A673 (cell line): ENCODE measurements at regions not wholly inside any gene's neighbourhood (a gene's known extent, or its start where the extent isn't known, plus 50 kb on each side); places are given as distances from the start of the nearest gene placed in this dataset.

Experiments
- BruUV-seq: library from RNA; stranded (reverse); fragments of 400-500 nt; replicated peaks from 2 replicates; lab custom pipeline; 2021; lab: Mats Ljungman, UMichigan
- CTCF ChIA-PET: fragments of 300-600 bp; sonication (Branson Sonifier 250); formaldehyde crosslinking; loops from one replicate; lab custom pipeline; 2022; ENCODE audit warnings: antibody characterized with exemption; lab: Charles Lee
- POLR2A ChIA-PET: fragments of 300-600 bp; sonication (Branson Sonifier 250); formaldehyde crosslinking; loops from one replicate; lab custom pipeline; 2022; ENCODE audit warnings: antibody characterized with exemption; ENCODE audit not compliant: low non-redundant PET; lab: Charles Lee
- DNase-seq: peaks from one replicate; pipeline ENCODE4 v3.0.0-alpha.2; 2015; ENCODE audit warnings: low spot score
- H3K27ac ChIP-seq: fragments of 200-600 bp; sonication (generic); 2 replicates; pipeline ENCODE4 v1.5.1; 2016; ENCODE audit warnings: mixed run types, low read depth, mild to moderate bottlenecking, mixed read lengths, antibody characterized with exemption, low read length; ENCODE audit not compliant: poor library complexity, severe bottlenecking
- H3K27me3 ChIP-seq: fragments of 200-600 bp; sonication (generic); replicated peaks from 2 replicates; pipeline ENCODE4 v1.6.1; 2017; ENCODE audit warnings: mixed run types, low read depth, mild to moderate bottlenecking, mixed read lengths, antibody characterized with exemption, low read length; ENCODE audit not compliant: insufficient read depth, poor library complexity
- H3K36me3 ChIP-seq: fragments of 200-600 bp; sonication (generic); 2 replicates; pipeline ENCODE4 v1.6.1; 2016; ENCODE audit warnings: mixed run types, mild to moderate bottlenecking, mixed read lengths, antibody characterized with exemption, low read length; ENCODE audit not compliant: insufficient read depth, poor library complexity, severe bottlenecking
- H3K4me1 ChIP-seq: fragments of 200-600 bp; sonication (generic); 2 replicates; pipeline ENCODE4 v1.6.1; 2017; ENCODE audit warnings: mixed run types, mild to moderate bottlenecking, mixed read lengths, antibody characterized with exemption, low read length; ENCODE audit not compliant: insufficient read depth, poor library complexity, severe bottlenecking
- H3K4me3 ChIP-seq: fragments of 200-600 bp; sonication (generic); 2 replicates; pipeline ENCODE4 v1.5.1; 2016; ENCODE audit warnings: low read depth, mixed run types, mild to moderate bottlenecking, mixed read lengths, low read length; ENCODE audit not compliant: poor library complexity, severe bottlenecking
- H3K9me3 ChIP-seq: fragments of 200-600 bp; sonication (generic); 2 replicates; pipeline ENCODE4 v1.6.1; 2016; ENCODE audit warnings: mixed run types, low read depth, mild to moderate bottlenecking, mixed read lengths, antibody characterized with exemption, low read length; ENCODE audit not compliant: poor library complexity, severe bottlenecking
- CTCF ChIP-seq: fragments of 300-800, 200-600 bp; sonication (generic); conservative IDR thresholded peaks from 2 replicates; pipeline ENCODE4 v1.5.1; 2017; ENCODE audit warnings: low read depth, mild to moderate bottlenecking, antibody characterized with exemption, low read length, moderate library complexity, mixed read lengths
- EZH2 ChIP-seq: fragments of 200-600 bp; sonication (generic); IDR thresholded peaks from 2 replicates; pipeline ENCODE4 v1.6.1; 2017; ENCODE audit warnings: borderline replicate concordance, low read depth, mild to moderate bottlenecking, mixed read lengths, antibody characterized with exemption, low read length; ENCODE audit not compliant: poor library complexity, severe bottlenecking
- intact Hi-C: fragments of 100-400 bp; cut with micrococcal nuclease; formaldehyde crosslinking; loops from one replicate; pipeline ENCODE4 v1.10.0; 2022; ENCODE audit not compliant: unreplicated experiment

DNA sequence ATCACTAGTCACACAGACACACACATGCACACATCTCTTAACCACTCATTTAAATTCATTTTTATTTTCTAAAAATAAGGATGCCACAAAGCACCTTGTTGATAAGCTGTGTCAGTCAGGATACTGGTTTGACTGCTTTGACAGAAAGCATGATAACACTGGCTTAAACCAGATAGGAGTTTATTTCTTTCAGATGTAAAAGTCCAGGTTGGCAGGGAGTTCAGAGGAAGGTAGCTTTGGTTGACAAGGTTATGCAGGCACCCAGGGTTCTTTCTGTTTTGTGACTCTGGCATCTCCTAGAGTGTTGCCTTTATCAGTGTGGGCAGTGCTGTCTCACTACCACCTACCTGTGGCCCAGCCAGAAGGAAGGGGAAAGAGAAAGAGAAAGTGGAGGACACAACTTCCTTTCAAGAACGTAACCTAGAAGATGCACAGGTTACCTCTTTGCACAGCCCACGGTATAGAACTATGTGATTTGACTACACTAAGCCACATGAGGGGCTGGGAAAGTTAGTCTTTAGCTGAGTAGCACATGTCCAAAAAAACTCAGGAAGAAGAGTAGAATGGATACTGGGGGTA lies 334.7 kb downstream of the OSTF1 start:
- Histone ChIP-seq H3K27me3 (no peaks in the 10 kb centered on the region), H3K27ac (no peak overlapping the region), H3K4me1 (no peaks in the 10 kb centered on the region), H3K36me3 (no peaks in the 10 kb centered on the region), H3K9me3 (no peaks in the 10 kb centered on the region), H3K4me3 (no peak overlapping the region)
- no peak for DNase-seq
- TF ChIP-seq EZH2 (no peak), CTCF (no peak)
- no TSS peak for BruUV-seq
- intact Hi-C loops: no loop called here
- ChIA-PET POLR2A (no interaction called here), CTCF (no interaction called here)

GRCh38 chr9:75429531-75430475 lies 341.5 kb downstream of the OSTF1 start:
- TF ChIP-seq CTCF (no peak), EZH2 (no peak)
- CTCF ChIA-PET: no interaction called here
- POLR2A ChIA-PET: no interaction called here
- no peaks in the 10 kb centered on the region for H3K27me3 ChIP-seq
- no peak overlapping the region for H3K27ac ChIP-seq
- no peaks in the 10 kb centered on the region for H3K36me3 ChIP-seq
- DNase-seq: no peak
- intact Hi-C loops: loop anchor here (10.0 kb wide), 1 partner anchor 55 kb away; no protein-coding TSS in a partner anchor
- no peak overlapping the region for H3K4me3 ChIP-seq
- H3K4me1 ChIP-seq: no peaks in the 10 kb centered on the region
- no peaks in the 10 kb centered on the region for H3K9me3 ChIP-seq
- no TSS peak for BruUV-seq

GRCh38 chr9:75431375-75431774 lies 343.1 kb downstream of the OSTF1 start:
- no peak for DNase-seq
- intact Hi-C loops: loop anchor here (10.0 kb wide), 1 partner anchor 57 kb away; no protein-coding TSS in a partner anchor
- POLR2A ChIA-PET: no interaction called here
- Histone ChIP-seq H3K27ac (no peak overlapping the region), H3K36me3 (no peaks in the 10 kb centered on the region), H3K27me3 (no peaks in the 10 kb centered on the region), H3K4me3 (no peak overlapping the region), H3K9me3 (no peaks in the 10 kb centered on the region), H3K4me1 (no peaks in the 10 kb centered on the region)
- CTCF ChIA-PET: no interaction called here
- TF ChIP-seq CTCF (no peak), EZH2 (no peak)
- BruUV-seq: no TSS peak
